Right hindlimb (tissue), 1 donor: ENCODE measurements at regions not wholly inside any gene's neighbourhood (a gene's known extent, or its start where the extent isn't known, plus 50 kb on each side); places are given as distances from the start of the nearest gene placed in this dataset.

Experiments
- DNase-seq: peaks from one replicate; pipeline ENCODE4 v3.0.0-alpha.2; 2018

DNA sequence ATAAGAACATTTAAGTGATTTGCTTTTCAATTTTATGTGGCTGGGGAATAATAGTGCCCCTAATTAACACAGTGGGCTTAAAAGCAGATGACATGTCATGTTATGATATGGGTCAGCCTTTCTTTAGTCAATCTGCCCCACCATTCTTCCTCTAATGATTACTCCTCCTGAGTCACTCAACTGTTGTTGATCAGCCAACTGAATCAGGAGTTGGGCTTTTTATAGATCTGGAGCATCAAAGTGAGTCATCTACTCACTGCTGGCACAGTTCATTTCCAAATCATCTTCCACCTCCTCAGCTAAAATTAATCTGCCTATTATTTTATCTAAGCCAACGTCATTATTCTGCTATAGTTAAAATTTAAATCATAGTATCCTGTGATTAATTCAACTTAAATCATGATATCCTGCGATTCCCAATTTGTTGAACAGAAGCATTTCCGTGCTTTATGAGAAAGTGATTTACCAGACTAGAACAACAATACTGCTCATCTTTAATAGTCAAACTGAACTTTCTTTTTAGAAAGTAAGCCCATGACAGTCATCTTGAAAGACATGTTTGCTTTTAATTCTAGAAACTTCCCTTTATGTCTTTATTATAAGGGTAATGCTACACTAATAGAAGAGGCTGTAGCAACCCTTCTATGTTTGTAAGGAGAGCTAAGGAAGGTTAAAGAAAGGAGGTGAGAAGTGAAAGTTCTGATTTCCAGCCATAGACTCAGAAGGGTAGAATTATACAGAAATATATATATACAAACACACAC is 551.4 kb downstream of the TBC1D4 start:
- DNase-seq = no peak

DNA sequence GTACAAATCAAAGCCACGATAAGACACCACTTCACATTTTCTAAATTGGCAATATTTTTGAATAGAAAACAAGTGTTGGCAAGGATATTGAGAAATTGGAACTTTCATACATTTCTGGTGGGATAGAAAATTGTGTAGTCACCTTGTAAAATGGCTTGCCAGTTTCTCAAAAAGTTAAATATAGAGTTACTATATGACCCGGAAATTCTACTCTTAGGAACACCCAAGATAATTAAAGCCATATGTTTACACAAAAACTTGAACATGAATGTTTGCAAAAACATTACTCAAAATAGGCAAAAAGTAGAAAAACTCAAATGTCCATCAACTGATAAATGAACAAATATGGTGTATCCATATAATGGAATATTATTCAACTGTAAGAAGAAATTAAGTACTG is 552.5 kb downstream of the TBC1D4 start:
- DNase-seq = no peak

DNA sequence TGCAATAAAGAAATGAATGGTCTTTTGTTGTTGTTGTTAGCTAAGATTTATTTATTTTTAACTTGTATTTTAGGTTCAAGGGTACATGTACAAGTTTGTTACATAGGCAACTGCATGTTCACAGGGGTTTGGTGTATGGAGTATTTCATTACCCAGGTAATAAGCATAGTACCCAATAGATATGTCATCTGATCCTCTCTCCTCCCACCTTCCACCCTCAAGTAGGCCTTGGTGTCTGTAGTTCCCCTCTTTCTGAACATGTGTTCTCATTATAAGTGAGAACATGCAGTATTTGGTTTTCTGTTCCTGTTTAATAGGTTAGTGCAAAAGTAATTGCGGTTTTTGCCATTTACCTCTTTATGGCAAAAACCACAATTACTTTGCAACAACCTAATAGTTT is 554.1 kb downstream of the TBC1D4 start:
- DNase-seq = no peak

DNA sequence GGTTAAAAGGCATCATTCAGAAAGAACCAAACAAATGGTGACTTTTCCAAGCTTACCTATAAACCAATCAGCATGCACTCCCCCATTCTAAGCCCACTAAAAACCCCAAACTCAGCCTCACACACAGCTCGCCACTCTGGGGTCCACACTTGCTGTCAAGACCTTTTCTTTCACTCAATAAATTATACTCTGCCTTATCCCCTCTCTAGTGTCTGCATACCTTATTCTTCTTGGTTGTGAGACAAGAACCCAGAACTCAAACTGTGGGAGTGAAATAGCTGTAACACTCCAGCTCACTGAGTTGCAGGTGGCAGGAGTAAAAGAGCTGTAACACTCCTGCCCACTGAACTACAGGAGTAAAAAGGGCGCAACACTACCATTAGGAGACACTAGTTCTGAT is 559.0 kb downstream of the TBC1D4 start:
- DNase-seq = no peak

DNA sequence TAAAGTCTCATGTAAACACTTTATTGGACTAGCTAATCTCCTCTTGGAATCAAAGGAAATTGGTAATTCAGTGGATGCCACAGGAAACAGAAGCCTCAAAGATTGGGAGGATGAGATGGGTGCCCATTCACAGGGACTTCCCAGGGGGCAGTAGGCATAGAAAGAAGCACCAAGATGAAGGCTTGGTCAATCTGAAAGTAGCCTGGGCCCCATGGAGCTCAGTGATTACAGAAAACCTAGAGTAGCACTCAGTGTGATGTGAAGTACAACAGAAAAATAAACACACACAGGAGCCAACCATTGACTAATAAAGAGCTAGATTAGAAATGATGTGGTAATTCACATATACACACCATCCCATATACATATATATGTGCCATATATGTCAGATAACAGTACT is 560.6 kb downstream of the TBC1D4 start:
- DNase-seq = no peak

DNA sequence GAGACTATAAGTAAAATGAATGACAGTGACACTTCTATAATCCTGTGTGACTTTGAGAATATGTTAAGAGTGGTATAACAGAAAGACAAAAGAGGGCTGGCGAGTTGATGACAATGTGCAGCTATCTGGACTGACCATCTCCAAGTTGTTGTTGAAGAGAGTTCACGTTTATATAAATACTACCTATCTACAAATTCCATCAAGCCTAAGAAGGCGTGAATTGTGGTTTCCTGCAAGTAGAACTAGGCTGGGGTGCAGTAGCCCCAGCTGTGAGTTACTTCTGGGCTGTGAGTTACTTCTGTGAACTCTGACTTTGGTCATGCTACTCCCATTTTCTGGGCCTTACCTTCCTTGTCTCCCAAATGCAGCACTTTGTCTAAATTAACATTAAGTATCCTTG is 561.0 kb downstream of the TBC1D4 start:
- no peak for DNase-seq

DNA sequence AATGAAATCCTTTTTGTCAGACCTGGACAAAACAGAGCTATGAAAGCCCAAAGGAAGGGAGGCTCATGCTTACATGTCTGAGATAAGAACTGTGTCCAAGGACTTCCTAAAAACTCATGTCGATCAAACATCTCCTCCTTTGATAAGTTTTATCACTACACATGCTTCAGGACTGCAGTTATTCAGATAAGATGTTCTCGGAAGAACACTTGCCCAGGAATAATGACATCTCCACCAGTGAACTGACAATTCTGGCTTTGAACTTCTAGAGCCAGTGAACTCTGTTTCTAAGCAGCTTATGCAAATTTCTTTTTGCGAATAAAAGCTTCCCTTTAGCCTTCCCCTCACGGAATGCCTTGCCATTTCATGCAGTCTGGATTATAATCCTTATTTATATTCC is 561.6 kb downstream of the TBC1D4 start:
- no peak for DNase-seq

DNA sequence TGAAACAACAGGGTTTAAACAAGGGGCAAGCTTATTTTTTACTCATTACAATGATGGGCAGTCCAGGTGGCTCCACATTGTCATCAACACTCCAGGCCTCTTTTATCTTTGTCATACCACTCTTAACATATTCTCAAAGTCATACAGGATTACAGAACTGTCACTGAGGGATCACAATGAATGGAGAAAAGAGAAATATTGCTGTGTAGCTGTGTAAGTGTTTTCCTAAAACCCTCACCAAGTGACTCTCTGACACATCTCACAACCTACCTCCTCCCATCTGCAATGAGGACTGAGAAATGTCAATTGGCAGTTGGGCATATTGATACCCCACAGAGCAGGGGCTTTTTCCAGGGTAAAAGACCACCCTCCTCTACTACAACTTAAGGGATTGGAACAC is 562.1 kb downstream of the TBC1D4 start:
- no peak for DNase-seq

DNA sequence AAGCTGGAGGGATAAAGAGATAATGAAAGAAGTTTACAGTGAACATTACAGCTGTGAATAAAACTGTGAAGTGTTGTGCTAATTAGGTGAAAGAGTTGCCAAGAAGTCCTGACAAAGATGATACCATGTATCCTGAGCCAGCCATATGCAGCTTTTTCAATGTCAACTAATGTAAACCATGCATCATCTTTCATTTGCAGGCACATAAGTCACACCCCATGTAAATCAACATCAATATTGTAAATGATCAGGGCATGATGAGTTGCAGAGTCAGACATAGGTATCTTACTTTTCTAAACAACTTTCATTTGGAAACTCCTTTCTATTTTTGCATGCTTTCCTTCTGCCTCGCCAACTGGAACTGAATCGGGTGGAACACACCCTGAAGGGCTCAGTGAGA is 569.1 kb downstream of the TBC1D4 start:
- DNase-seq = no peak

DNA sequence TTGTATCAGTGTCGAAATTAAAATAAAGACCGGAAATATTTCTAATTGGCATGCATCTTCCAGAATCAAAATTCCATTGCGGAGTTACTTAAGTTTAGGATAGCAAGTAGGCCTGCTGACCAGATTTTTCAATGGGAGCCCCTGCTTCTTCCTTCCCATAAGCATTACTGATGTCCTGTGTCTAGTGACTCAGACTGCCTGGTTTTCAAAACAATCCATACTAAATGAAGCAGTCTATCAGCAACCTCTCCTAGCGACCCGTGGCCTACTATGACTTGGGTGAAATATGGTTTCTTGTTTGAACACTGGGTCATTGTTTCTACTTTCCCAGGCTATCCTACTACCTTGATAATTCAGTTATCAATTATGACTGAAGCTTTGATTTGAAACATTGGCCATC is 571.6 kb downstream of the TBC1D4 start:
- DNase-seq = no peak

DNA sequence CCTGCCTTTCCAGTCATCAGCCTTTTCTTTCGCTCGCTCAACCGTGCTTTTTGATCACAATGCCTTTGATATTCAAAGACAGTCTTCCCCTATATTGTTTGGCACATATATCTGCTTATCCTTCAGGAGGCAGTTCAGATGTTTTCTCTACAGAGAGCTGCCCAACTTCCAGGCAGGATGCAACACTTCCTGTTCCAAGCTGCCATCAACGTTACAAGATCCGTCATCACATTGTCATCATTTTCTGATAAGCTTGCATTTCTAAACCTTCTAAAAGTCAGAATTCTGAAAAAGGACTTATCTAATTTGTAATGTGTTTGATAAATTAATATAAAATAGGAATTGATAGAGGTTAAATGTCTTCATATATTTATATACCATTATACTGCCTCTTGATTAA is 574.2 kb downstream of the TBC1D4 start:
- DNase-seq = no peak

DNA sequence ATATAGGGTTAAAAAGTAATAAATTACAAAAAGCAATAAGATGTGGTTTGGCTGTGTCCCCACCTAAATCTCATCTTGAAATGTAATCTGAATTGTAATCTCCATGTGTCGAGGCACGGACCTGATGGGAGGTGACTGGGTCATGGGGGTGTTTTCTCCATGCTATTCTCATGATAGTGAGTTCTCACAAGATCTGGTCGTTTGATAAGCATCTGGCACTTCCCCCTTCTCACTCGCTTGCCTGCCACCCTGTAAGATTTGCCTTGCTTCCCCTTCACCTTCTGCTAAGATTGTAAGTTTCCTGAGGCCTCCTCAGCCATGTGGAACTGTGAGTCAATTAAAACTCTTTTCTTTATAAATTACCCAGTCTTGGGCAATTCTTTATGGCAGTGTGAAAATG is 577.4 kb downstream of the TBC1D4 start:
- no peak for DNase-seq

DNA sequence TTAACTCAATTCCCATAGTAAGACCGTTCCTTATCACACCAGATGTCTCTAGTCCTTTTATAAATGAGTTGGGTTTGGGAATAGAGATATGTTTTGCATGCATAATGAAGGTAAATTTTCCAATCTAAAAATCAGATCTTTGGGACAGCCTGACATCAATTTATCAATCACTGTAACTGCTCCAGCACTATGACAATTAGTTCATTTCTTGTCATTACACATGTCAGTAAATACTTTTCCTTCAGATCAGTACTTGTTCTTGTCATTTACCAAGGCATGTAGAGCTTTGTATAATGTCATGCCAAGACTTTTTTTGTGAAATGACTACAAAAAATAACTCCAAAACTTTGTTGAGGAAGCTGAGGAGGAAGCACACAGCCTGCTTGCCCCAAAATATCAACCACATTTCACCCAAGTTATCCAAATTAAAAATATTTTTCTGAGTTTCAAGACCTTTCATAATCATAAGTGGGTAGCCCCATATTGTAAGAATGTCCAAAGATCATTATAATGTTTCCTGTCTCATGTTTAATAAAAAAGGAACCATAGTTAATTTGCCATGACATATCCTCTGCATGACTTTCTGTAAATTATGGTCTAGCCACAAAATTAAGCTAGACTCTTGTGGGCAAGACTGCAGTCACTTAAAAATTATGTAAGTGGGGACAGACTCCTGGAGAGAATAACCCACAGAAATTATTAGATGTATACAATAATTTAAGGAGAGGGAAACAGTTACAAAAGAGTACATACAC is 586.8 kb downstream of the TBC1D4 start:
- no peak for DNase-seq

DNA sequence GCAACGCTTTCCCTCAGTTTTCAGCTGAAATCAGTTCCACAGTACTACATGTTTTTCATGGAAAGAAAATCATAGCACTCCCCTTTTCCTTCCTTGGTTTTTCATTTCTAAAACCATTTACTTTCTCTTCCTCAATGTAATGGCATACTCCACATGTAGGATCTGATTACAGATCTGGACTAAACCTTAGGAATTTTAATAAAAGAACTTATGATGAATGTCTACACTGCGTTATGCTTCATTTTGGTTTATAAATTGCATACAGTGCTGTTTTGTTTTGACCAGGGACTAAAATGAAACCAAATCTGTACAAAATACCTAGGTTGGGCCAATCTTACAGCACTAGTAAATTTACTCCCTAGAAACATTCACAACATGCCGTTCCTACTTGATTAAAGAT is 589.9 kb downstream of the TBC1D4 start:
- no peak for DNase-seq

DNA sequence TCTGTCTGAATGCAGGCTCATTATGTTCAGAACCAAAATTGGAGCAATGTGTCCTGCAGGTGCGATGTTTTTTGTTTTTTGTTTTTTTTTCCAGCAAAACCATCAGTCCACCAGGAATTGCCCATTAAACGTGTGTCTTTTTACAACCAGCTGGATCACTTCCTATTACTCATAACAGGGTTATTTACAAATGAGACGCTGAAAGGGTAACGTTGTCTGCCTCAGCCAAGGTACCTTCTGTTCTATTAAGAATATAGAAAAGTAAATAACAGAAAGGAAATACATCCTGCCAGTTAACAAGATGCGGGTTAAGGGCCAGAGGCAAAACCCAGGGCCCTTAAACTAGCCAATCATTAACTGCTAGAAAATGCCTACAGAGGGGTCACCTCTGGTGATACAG is 590.4 kb downstream of the TBC1D4 start:
- no peak for DNase-seq

DNA sequence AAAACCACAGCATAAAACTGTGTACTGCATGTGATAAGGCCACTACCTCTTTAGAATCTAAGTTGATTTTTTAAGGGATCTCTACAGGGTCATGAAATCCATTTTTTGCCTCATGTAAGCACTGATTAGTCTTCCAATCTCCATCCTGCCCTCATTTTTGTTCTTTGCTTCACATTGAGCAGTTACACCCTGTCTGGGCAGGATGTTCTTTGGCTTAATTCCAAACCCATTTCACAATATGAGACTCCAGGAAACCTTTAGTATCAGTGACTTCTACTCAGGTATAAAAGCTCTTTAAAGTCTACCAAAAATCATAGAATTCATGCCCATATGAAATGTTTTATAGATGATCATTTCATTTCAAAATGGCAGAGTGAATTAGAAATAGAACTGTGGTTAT is 592.6 kb downstream of the TBC1D4 start:
- DNase-seq = no peak

DNA sequence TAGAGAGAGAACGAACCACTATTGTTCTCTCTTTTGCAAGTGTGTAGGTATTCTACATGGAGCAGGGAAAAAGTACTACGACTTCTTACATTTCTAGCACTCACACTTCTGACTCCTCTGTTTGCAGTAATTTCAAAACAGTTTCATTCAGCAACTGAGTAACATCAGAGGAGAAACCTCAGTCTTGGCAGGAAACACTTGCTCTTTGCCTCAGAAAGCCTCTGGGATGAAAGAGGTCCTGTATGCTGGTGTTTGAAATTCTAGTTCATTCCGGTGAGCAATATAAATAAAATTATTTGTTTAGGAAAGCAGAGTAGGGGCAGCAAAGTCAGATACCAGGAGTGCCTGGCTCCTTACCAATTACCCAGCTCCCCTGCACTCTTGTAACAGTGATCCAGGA is 595.5 kb downstream of the TBC1D4 start:
- DNase-seq = no peak

DNA sequence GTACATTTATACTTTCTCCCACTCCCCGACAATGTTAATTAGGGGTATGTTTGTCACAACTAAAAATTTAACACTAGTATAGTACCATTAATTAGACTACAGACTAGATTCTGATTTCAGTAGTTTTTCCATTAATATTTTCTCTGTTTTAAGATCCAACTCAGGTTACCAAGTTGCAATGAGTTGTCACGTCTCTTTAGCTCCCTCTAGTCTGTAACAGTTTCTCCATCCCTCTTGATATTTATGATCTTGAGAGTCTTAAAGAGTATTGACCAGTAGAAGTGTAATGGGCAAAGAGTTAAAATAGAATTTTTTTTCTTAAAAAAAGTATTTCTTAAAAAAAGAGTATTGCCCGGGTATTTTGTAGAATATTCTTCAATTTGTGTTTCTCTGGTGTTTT is 598.1 kb downstream of the TBC1D4 start:
- no peak for DNase-seq

DNA sequence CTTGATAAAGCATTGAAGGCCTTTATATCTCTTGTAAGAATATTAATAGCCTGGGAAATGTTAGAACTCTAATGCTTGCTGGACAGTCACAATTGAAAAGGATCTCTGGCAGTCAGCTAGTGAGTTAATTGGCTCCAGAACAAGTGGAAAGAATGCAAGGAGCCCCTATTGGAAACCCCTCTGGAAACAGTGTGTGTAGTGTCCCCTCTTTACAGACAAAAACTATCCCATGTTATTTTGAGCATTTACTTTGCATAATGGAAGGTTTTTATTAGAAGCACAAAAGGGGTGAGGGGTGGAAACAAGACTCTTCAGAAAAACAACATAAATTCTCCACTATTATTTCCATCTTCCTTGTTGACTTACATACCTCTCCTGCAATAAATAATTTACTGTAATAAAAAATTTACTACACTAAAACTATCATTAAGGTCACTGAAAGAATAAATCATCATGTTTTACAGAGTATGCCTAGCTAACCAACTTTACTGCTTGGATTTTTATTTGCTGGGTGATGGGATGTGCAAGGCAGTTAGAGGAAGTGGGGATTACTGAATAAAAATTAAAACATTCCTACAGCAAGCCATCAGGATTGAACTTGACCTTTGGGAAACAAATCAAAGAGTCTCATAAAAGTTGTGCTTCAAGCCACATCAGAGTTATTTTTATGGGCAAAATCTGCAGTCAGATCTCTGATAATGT is 610.4 kb downstream of the TBC1D4 start:
- peak; percentile 24 for DNase-seq

DNA sequence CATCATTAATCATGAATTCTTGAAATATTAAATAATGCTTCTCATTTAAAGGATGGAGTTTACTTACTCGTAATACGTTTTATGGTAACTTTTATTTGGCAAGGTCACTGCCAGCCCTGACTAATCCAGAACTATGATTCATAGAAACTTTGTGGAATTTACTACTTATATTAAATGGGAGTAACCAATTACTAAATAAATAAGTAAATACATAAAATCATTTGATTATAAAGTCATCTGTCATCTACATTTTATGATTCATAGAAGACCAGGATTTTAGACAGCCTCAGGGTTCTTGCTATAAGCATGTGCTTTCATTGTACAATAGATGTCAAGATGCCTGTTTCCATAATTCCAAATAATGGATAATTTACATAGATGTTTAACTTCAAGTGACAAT is 611.1 kb downstream of the TBC1D4 start:
- no peak for DNase-seq

DNA sequence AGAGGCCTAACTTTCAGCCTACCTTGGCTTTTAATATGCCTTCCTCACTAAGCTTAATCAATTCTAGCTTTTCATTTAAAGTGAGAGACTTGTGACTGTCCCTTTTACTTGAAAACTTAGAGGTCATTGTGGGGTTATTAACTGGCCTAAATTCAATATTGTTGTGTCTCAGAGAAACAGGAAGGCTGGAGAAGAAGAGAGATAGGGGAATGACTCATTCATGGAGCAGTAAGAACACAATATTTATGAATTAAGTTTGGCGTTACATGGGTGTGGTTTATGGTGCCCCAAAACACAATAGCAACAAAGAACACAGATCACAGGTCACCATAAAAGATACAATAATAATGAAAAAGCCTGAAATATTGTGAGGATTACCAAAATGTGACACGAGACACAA is 612.1 kb downstream of the TBC1D4 start:
- no peak for DNase-seq

DNA sequence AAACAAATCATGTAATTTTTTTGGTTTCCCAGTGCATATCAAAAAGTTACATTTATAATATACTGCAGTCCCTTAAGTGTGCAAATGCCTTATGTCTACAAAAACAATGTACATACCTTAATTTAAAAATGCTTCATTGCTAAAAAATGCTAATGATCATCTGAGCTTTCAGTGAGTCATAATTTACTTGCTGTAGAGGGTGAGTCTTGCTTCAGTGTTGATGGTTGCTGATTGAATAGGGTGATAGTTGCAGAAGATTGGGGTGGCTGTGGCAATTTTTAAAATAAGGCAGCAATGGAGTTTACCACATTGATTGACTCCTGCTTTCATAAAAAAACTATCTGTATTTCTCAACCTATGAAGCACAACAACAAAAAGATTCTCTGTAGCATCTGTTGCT is 613.9 kb downstream of the TBC1D4 start:
- no peak for DNase-seq

DNA sequence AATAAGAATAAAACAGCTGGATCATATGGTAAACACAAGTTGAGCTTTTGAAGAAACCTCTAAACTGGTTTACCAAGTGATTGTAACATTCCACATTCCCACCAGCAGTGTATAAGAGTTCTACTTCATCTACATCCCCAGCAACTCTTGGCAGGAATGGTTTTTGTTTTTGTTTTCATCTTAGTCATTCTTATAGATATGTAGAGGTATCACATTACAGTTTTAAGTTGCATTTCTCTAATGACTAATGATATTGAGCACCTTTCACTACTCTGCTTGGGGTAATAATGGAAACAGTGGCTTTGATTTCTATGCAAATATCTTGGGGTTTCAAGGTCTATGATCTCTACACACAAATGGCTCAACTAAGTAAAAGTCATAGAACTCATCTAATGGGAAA is 614.5 kb downstream of the TBC1D4 start:
- DNase-seq = no peak

DNA sequence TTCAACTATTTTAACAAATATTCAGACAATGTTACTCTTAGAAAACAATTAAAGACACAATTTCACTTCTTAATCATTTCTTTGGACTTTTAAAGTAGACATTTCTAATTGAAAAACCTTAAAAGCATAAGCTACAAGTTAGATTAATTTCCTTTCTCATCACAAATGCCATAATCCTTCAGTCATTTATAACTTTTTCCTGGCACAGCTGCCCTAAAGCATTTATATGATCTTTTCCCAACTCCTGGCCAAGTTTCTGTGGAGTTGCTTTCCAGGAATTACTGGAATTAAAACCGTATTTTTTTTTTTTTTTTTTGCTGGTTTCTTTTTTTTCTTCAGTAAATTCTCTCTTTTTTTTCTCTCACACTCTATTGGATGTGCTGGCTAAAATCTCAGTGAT is 615.9 kb downstream of the TBC1D4 start:
- no peak for DNase-seq
